PC-9 (cell line): ENCODE measurements at regions not wholly inside any gene's neighbourhood (a gene's known extent, or its start where the extent isn't known, plus 50 kb on each side); places are given as distances from the start of the nearest gene placed in this dataset.

Experiments
- BruUV-seq: library from RNA; stranded (reverse); fragments of 400-500 nt; replicated peaks from 2 replicates; lab custom pipeline; 2021; lab: Mats Ljungman, UMichigan
- CTCF ChIA-PET: fragments of 300-600 bp; sonication (Branson Sonifier 250); formaldehyde crosslinking; loops from one replicate; lab custom pipeline; 2022; ENCODE audit warnings: antibody characterized with exemption; lab: Charles Lee
- POLR2A ChIA-PET: fragments of 300-600 bp; sonication (Branson Sonifier 250); formaldehyde crosslinking; loops from one replicate; lab custom pipeline; 2022; ENCODE audit warnings: antibody characterized with exemption; ENCODE audit not compliant: unreplicated experiment; lab: Charles Lee
- DNase-seq, 2 experiments: peaks; one replicate each; pipeline versions ENCODE4 v3.0.0 to v3.0.0-alpha.2; 2015 to 2022; ENCODE audit warnings: mixed read lengths in 1 of 2
- H2AFZ ChIP-seq: fragments of 200-600 bp; sonication (generic); 2 replicates; pipeline ENCODE4 v1.8.1; 2017; ENCODE audit warnings: antibody characterized with exemption
- H3F3A ChIP-seq: fragments of 200-600 bp; sonication (generic); 2 replicates; pipeline ENCODE4 v1.8.1; 2017; ENCODE audit warnings: antibody characterized with exemption, mild to moderate bottlenecking, low read depth; ENCODE audit not compliant: insufficient read depth
- H3K27ac ChIP-seq: fragments of 200-600 bp; sonication (generic); 2 replicates; pipeline ENCODE4 v1.6.1; 2016; ENCODE audit warnings: mixed run types
- H3K27me3 ChIP-seq: fragments of 200-600 bp; sonication (generic); 2 replicates; pipeline ENCODE4 v1.6.1; 2016; ENCODE audit warnings: low read depth, mixed run types; ENCODE audit not compliant: insufficient read depth
- H3K36me3 ChIP-seq: fragments of 200-600 bp; sonication (generic); 2 replicates; pipeline ENCODE4 v1.6.1; 2016; ENCODE audit warnings: low read depth, mixed run types
- H3K4me1 ChIP-seq: fragments of 200-600 bp; sonication (generic); replicated peaks from 2 replicates; pipeline ENCODE4 v1.6.1; 2016; ENCODE audit warnings: mixed run types; ENCODE audit not compliant: insufficient read depth
- H3K4me2 ChIP-seq: fragments of 200-600 bp; sonication (generic); 2 replicates; pipeline ENCODE4 v1.6.1; 2017; ENCODE audit warnings: mixed run types
- H3K4me3 ChIP-seq: fragments of 200-600 bp; sonication (generic); 2 replicates; pipeline ENCODE4 v1.6.1; 2016; ENCODE audit warnings: mixed run types
- H3K79me2 ChIP-seq: fragments of 200-600 bp; sonication (generic); 2 replicates; pipeline ENCODE4 v1.6.1; 2017; ENCODE audit warnings: low read depth, mixed run types
- H3K9me2 ChIP-seq: fragments of 200-600 bp; sonication (generic); 2 replicates; pipeline ENCODE4 v1.8.1; 2017; ENCODE audit warnings: mild to moderate bottlenecking; ENCODE audit not compliant: insufficient read depth
- H3K9me3 ChIP-seq: fragments of 200-600 bp; sonication (generic); 2 replicates; pipeline ENCODE4 v1.8.1; 2016; ENCODE audit warnings: low read depth; ENCODE audit not compliant: insufficient read depth
- H4K20me1 ChIP-seq: fragments of 200-600 bp; sonication (generic); 2 replicates; pipeline ENCODE4 v1.8.1; 2017; ENCODE audit not compliant: insufficient read depth
- CTCF ChIP-seq: fragments of 200-600 bp; sonication (generic); conservative IDR thresholded peaks from 2 replicates; pipeline ENCODE4 v1.6.1; 2017; ENCODE audit warnings: mixed run types, antibody characterized with exemption, mild to moderate bottlenecking, moderate library complexity
- EZH2 ChIP-seq: fragments of 200-600 bp; sonication (generic); IDR thresholded peaks from 2 replicates; pipeline ENCODE4 v1.8.0; 2017; ENCODE audit warnings: antibody characterized with exemption, low read depth
- intact Hi-C: fragments of 100-400 bp; cut with micrococcal nuclease; formaldehyde crosslinking; loops from one replicate; pipeline ENCODE4 v1.10.0; 2022; ENCODE audit not compliant: unreplicated experiment

GRCh38 chr2:103135679-103136078 is 373.8 kb downstream of the TMEM182 start:
- TF ChIP-seq CTCF: no peak
- TF ChIP-seq EZH2: no peak
- no TSS peak for BruUV-seq

DNA sequence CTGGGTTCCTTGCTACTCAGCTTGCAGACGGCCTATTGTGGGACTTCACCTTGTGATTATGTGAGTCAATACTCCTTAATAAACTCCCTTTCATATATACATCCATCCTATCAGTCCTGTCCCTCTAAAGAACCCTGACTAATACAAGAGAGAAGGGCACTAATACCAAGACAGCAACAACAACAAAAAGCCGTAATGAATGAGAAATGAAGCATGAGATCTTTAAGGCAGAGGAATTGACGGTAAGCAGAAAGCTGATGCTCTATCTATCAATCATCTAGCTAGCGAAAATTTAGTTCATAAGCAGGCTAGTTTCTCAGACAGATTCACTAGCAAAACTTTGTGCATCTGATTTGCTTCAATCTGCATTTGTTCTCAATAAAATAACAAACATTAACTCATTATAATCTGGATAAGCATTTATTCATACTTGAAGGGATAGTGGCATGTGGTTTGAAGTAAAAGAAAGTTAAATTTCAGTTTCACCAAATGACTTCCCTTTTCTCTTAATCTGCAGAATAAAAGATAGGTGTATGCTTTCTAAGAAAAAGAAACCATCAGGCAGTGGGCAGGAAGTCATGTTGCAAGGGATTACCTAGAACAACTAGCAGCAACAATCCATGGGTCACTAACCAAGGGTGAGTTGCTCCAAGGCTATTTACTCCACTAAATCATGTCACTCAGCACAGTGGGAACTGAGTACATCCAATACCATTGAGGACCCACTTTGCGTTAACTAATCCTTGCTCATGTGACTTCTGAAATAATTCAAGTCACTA is 376.5 kb downstream of the TMEM182 start:
- no peaks in the 10 kb centered on the region for H3K4me1 ChIP-seq
- no peak overlapping the region for H2AFZ ChIP-seq
- H3K27me3 ChIP-seq: 0 out of 2 replicates have a peak, but pooled peaks cover 6% of the 10 kb centered on the region
- ChIA-PET CTCF (no interaction called here), POLR2A (no interaction called here)
- no peaks in the 10 kb centered on the region for H3K79me2 ChIP-seq
- intact Hi-C loops: no loop called here
- no peak for TF ChIP-seq EZH2
- TF ChIP-seq CTCF: no peak
- no peak for DNase-seq
- H3K27ac ChIP-seq: no peak overlapping the region
- H3K9me3 ChIP-seq: no peaks in the 10 kb centered on the region
- no peaks in the 10 kb centered on the region for H3F3A ChIP-seq
- H3K4me2 ChIP-seq: no peak overlapping the region
- H4K20me1 ChIP-seq: no peaks in the 10 kb centered on the region; the same call in 1 of the 2 replicates
- H3K36me3 ChIP-seq: no peaks in the 10 kb centered on the region
- H3K9me2 ChIP-seq: no peaks in the 10 kb centered on the region
- no TSS peak for BruUV-seq
- H3K4me3 ChIP-seq: no peak overlapping the region

More at GRCh38 chr2:103135679-103136078, 373.8 kb downstream of the TMEM182 start:
- intact Hi-C loops: no loop called here
- no peaks in the 10 kb centered on the region for H3K9me3 ChIP-seq
- no peaks in the 10 kb centered on the region; the same call in 1 of the 2 replicates for H4K20me1 ChIP-seq
- DNase-seq: no peak
- H3K4me2 ChIP-seq: no peak overlapping the region
- H2AFZ ChIP-seq: no peak overlapping the region
- no peaks in the 10 kb centered on the region for H3F3A ChIP-seq
- H3K4me3 ChIP-seq: no peak overlapping the region
- no peaks in the 10 kb centered on the region for H3K36me3 ChIP-seq
- CTCF ChIA-PET: no interaction called here
- 0 out of 2 replicates have a peak, but pooled peaks cover 6% of the 10 kb centered on the region for H3K27me3 ChIP-seq
- no peaks in the 10 kb centered on the region for H3K4me1 ChIP-seq
- no peaks in the 10 kb centered on the region for H3K79me2 ChIP-seq
- POLR2A ChIA-PET: no interaction called here
- H3K27ac ChIP-seq: no peak overlapping the region
- H3K9me2 ChIP-seq: no peaks in the 10 kb centered on the region

DNA sequence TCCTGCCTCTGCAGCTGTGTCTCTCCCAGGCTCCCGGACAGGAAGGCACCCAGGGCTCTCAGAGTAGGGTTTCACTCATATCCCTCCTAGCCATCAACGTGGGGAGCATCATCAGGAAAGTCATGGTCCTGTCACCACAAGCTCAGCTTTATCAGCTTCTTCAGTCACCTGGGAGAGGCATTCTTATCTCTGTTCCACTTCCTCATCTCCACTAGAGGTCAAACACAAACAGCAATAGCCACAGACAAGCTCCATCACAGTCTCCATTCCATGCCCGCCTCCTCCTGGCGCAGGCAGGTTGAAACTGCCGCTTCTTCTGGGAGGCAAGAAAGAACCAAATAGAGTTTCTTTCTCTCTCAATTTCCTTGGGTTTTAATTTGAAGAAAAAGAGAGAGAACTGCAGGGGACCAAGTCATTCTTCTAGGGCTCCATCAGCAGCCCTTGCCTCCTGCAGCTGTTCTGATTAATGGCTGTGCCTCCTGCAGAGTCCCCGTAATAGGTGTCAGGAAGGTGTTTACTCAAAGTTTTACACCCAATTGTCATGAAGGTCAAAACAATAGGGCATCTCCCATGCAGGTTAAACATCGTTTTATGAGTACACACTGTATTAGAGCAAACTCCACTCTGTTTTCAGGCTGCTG is 377.9 kb downstream of the TMEM182 start:
- Histone ChIP-seq H3K9me2 (no peaks in the 10 kb centered on the region), H3K27me3 (0 out of 2 replicates have a peak, but pooled peaks cover 6% of the 10 kb centered on the region), H3F3A (no peaks in the 10 kb centered on the region), H3K36me3 (no peaks in the 10 kb centered on the region), H3K27ac (no peak overlapping the region), H3K4me2 (no peak overlapping the region), H3K4me3 (no peak overlapping the region), H3K9me3 (no peaks in the 10 kb centered on the region), H2AFZ (no peak overlapping the region), H3K4me1 (no peaks in the 10 kb centered on the region), H4K20me1 (no peaks in the 10 kb centered on the region), H3K79me2 (no peaks in the 10 kb centered on the region)
- CTCF ChIA-PET: no interaction called here
- POLR2A ChIA-PET: no interaction called here
- intact Hi-C loops: no loop called here
- TF ChIP-seq CTCF (no peak), EZH2 (no peak)
- BruUV-seq: no TSS peak
- DNase-seq: no peak
